Neural progenitor cell (in vitro differentiated cells): ENCODE measurements at regions not wholly inside any gene's neighbourhood (a gene's known extent, or its start where the extent isn't known, plus 50 kb on each side); places are given as distances from the start of the nearest gene placed in this dataset.

Experiments used
- DNase-seq: peaks from one replicate; pipeline ENCODE4 v3.0.0-alpha.2; 2016; ENCODE audit warnings: low spot score
- H2AFZ ChIP-seq: fragments of 200-600 bp; sonication (generic); replicated peaks from 2 replicates; pipeline ENCODE4 v1.6.1; 2016; ENCODE audit warnings: antibody characterized with exemption
- H3F3A ChIP-seq: fragments of 200-600 bp; sonication (generic); 2 replicates; pipeline ENCODE4 v1.6.1; 2016; ENCODE audit warnings: antibody characterized with exemption, low read depth
- H3K27ac ChIP-seq: fragments of 200-600 bp; sonication (generic); 2 replicates; pipeline ENCODE4 v1.5.1; 2016; ENCODE audit warnings: mild to moderate bottlenecking
- H3K27me3 ChIP-seq: fragments of 200-600 bp; sonication (generic); 2 replicates; pipeline ENCODE4 v1.6.1; 2016; ENCODE audit warnings: mild to moderate bottlenecking, moderate library complexity
- H3K36me3 ChIP-seq: fragments of 200-600 bp; sonication (generic); 2 replicates; pipeline ENCODE4 v1.5.1; 2016
- H3K4me1 ChIP-seq: fragments of 200-600 bp; sonication (generic); 2 replicates; pipeline ENCODE4 v1.6.1; 2016; ENCODE audit warnings: mixed run types
- H3K4me2 ChIP-seq: fragments of 200-600 bp; sonication (generic); 2 replicates; pipeline ENCODE4 v1.6.1; 2016
- H3K4me3 ChIP-seq: fragments of 200-600 bp; sonication (generic); 2 replicates; pipeline ENCODE4 v1.5.1; 2016
- H3K79me2 ChIP-seq: fragments of 200-600 bp; sonication (generic); 2 replicates; pipeline ENCODE4 v1.6.1; 2016; ENCODE audit warnings: low read depth
- H3K9ac ChIP-seq: fragments of 200-600 bp; sonication (generic); 2 replicates; pipeline ENCODE4 v1.6.1; 2016
- H3K9me3 ChIP-seq: fragments of 200-600 bp; sonication (generic); 2 replicates; pipeline ENCODE4 v1.5.1; 2016; ENCODE audit warnings: low read depth
- H4K20me1 ChIP-seq: fragments of 200-600 bp; sonication (generic); 2 replicates; pipeline ENCODE4 v1.6.1; 2016; ENCODE audit warnings: low read depth
- H3K27ac Mint-ChIP-seq: 3 replicates; pipeline ENCODE4 v1.8.0; 2021; ENCODE audit warnings: mixed read lengths
- H3K27me3 Mint-ChIP-seq: 2 replicates; pipeline ENCODE4 v1.8.0; 2022; ENCODE audit warnings: low read depth, mild to moderate bottlenecking, inconsistent platforms, moderate library complexity, mixed read lengths; ENCODE audit not compliant: insufficient read depth
- H3K36me3 Mint-ChIP-seq: 3 replicates; pipeline ENCODE4 v1.8.0; 2021; ENCODE audit warnings: mixed read lengths
- H3K4me1 Mint-ChIP-seq: 3 replicates; pipeline ENCODE4 v1.8.0; 2021; ENCODE audit warnings: mixed read lengths
- H3K4me3 Mint-ChIP-seq: 3 replicates; pipeline ENCODE4 v1.8.0; 2021; ENCODE audit warnings: mild to moderate bottlenecking, moderate library complexity, mixed read lengths
- H3K9me3 Mint-ChIP-seq: 3 replicates; pipeline ENCODE4 v1.8.0; 2020; ENCODE audit warnings: mixed read lengths
- EZH2 ChIP-seq: fragments of 200-600 bp; sonication (generic); IDR thresholded peaks from 2 replicates; pipeline ENCODE4 v1.6.1; 2017; ENCODE audit warnings: antibody characterized with exemption, mild to moderate bottlenecking, moderate library complexity
- EZH2phosphoT487 ChIP-seq: fragments of 200-600 bp; sonication (generic); IDR thresholded peaks from 2 replicates; pipeline ENCODE4 v1.6.1; 2017; ENCODE audit warnings: antibody characterized with exemption
- TF ChIP-seq, protein P1 (sequence below): fragments of 200-600 bp; sonication (generic); IDR thresholded peaks from 2 replicates; pipeline ENCODE4 v1.5.1; 2017; ENCODE audit warnings: antibody characterized with exemption, mild to moderate bottlenecking

DNA sequence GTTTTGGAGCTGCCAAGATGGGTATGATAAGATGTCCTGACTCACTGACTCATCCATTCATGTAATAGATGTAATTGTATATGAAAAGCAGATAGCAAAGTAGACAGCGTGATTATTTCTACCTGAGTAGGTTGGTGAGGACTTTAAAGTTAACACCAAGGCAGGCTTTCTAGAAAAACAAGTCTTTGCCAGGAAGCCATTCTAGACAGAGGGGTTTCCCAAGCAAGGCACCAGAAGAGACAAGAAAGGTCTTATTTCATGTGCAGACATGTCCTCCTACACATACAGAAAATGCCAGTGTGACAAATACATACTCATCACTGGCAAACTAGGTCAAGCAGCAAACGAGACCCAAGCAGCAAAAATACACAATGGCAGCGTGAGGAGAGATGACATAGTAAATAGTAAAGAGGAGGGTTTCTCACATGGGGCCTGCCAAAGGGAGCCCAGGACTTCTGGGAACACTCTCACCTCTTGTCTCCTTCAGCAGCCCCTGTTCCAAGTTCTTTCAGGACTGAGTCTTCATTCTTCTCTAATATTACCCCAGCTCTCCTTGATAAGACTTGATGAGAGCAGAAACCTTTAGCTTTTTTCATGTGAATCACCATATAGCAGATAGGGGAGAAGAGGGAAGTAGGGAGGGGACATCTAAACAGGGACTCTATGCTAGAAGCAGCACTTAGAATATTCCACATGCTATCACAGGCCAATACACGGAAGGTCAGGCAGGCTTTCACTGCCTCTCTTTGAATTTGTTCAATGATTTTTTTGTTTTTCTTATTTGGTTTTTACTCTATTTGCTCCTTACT is 114.6 kb upstream of the ATP1B1 start:
- Histone ChIP-seq H3K4me2 (no peak overlapping the region), H3K9ac (no peak overlapping the region)

DNA sequence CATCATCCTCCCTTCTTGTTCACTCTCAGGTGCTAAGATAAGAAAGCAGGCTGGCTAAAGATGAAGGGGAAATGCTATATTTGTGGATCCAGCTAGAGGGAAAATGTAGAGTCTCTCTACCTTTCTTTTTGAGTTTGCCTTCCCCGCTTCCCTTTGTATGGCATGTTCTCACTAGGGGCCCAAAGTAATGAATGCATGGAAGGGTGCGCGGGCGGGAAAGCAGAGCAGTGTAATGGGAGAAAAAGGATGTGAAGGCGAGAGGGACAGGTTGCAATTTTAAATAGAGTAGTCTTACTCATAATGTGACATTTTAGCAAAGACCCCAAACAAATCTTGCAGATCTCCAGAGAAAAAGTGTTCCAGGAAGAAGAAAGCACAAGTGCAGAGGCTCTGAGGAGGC is 105.1 kb upstream of the ATP1B1 start:
- Histone ChIP-seq H3K4me3 (no peak overlapping the region), H4K20me1 (no peaks in the 10 kb centered on the region), H3K4me1 (no peaks in the 10 kb centered on the region), H3F3A (no peaks in the 10 kb centered on the region), H3K79me2 (no peaks in the 10 kb centered on the region), H3K36me3 (no peaks in the 10 kb centered on the region), H3K9ac (no peak overlapping the region), H3K27me3 (no peaks in the 10 kb centered on the region), H3K27ac (no peak overlapping the region), H3K4me2 (no peak overlapping the region), H3K9me3 (no peaks in the 10 kb centered on the region), H2AFZ (peak overlapping the region; percentile 15)
- Mint-ChIP-seq H3K27ac (no peak overlapping the region), H3K4me1 (no peaks in the 10 kb centered on the region), H3K4me3 (no peak overlapping the region), H3K9me3 (no peaks in the 10 kb centered on the region), H3K36me3 (no peaks in the 10 kb centered on the region), H3K27me3 (peaks cover 3% of the 10 kb centered on the region)
- TF ChIP-seq EZH2phosphoT487 (no peak), EZH2 (no peak)
- TF ChIP-seq, protein P1, sequence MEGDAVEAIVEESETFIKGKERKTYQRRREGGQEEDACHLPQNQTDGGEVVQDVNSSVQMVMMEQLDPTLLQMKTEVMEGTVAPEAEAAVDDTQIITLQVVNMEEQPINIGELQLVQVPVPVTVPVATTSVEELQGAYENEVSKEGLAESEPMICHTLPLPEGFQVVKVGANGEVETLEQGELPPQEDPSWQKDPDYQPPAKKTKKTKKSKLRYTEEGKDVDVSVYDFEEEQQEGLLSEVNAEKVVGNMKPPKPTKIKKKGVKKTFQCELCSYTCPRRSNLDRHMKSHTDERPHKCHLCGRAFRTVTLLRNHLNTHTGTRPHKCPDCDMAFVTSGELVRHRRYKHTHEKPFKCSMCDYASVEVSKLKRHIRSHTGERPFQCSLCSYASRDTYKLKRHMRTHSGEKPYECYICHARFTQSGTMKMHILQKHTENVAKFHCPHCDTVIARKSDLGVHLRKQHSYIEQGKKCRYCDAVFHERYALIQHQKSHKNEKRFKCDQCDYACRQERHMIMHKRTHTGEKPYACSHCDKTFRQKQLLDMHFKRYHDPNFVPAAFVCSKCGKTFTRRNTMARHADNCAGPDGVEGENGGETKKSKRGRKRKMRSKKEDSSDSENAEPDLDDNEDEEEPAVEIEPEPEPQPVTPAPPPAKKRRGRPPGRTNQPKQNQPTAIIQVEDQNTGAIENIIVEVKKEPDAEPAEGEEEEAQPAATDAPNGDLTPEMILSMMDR: no peak
- DNase-seq: no peak

More for the DNA sequence above, 114.6 kb upstream of the ATP1B1 start:
- no peaks in the 10 kb centered on the region for H3K36me3 ChIP-seq
- peaks cover 8% of the 10 kb centered on the region for H3K27me3 Mint-ChIP-seq
- no peaks in the 10 kb centered on the region for H3K4me1 Mint-ChIP-seq
- no peaks in the 10 kb centered on the region for H3K79me2 ChIP-seq
- H3K36me3 Mint-ChIP-seq: no peaks in the 10 kb centered on the region
- H3K27ac Mint-ChIP-seq: no peak overlapping the region
- H3K9me3 ChIP-seq: no peaks in the 10 kb centered on the region
- H3K27ac ChIP-seq: no peak overlapping the region
- no peaks in the 10 kb centered on the region for H3K27me3 ChIP-seq
- H3K4me3 ChIP-seq: no peak overlapping the region
- no peak overlapping the region for H3K4me3 Mint-ChIP-seq
- no peaks in the 10 kb centered on the region for H4K20me1 ChIP-seq
- H3K4me1 ChIP-seq: no peaks in the 10 kb centered on the region
- H2AFZ ChIP-seq: peak overlapping the region; percentile 24
- TF ChIP-seq, protein P1: no peak
- no peak for TF ChIP-seq EZH2phosphoT487
- TF ChIP-seq EZH2: no peak
- peaks cover 10% of the 10 kb centered on the region for H3K9me3 Mint-ChIP-seq
- H3F3A ChIP-seq: no peaks in the 10 kb centered on the region
- no peak for DNase-seq

DNA sequence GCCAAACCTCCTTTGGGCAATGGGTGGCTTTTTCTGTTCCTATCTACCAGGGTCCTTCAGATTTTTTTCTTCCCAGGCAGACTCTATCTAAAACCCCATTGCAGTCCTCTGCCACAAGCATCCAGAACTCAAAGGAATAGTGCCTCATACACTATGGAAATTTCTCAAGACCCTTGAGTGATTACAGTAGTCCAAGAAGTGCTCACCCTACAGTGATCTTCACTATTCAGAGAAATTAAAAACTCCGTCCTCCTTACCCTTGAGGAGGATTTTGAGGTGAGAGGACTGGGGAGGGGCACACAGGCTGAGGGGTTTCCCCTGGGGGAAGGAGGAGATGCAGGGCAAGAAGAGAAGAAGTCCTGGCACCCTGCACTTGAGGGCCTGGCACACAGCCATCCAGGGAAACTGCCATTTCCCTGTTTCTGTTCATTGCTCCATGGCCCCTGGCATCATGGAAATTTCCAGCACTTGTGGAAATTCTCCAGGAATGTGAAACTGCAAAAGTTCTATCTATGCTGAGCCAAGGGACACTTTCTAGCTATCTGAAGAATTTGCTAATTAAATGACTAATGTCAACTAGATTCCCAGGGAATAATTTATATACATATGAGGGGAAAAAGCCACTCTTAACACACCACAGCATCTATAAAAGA is 102.5 kb upstream of the ATP1B1 start:
- H3K4me2 ChIP-seq: no peak overlapping the region
- no peaks in the 10 kb centered on the region for H3K27me3 ChIP-seq
- no peaks in the 10 kb centered on the region for H3K4me1 ChIP-seq
- no peak overlapping the region for H3K4me3 ChIP-seq
- no peak for DNase-seq
- no peak overlapping the region for H3K27ac ChIP-seq
- H3F3A ChIP-seq: no peaks in the 10 kb centered on the region
- H3K79me2 ChIP-seq: no peaks in the 10 kb centered on the region
- no peak overlapping the region for H3K4me3 Mint-ChIP-seq
- H3K4me1 Mint-ChIP-seq: no peaks in the 10 kb centered on the region
- no peak overlapping the region for H2AFZ ChIP-seq
- no peaks in the 10 kb centered on the region for H3K36me3 Mint-ChIP-seq
- no peaks in the 10 kb centered on the region for H3K9me3 ChIP-seq
- no peak overlapping the region for H3K27ac Mint-ChIP-seq
- TF ChIP-seq EZH2 (no peak), EZH2phosphoT487 (no peak)
- TF ChIP-seq, protein P1: no peak
- H3K27me3 Mint-ChIP-seq: peaks cover under 1% of the 10 kb centered on the region
- no peaks in the 10 kb centered on the region for H4K20me1 ChIP-seq
- H3K36me3 ChIP-seq: no peaks in the 10 kb centered on the region
- H3K9me3 Mint-ChIP-seq: no peaks in the 10 kb centered on the region
- no peak overlapping the region for H3K9ac ChIP-seq
